ENCODE measurements at regions not wholly inside any gene's neighbourhood (a gene's known extent, or its start where the extent isn't known, plus 50 kb on each side); places are given as distances from the start of the nearest gene placed in this dataset.

DNA sequence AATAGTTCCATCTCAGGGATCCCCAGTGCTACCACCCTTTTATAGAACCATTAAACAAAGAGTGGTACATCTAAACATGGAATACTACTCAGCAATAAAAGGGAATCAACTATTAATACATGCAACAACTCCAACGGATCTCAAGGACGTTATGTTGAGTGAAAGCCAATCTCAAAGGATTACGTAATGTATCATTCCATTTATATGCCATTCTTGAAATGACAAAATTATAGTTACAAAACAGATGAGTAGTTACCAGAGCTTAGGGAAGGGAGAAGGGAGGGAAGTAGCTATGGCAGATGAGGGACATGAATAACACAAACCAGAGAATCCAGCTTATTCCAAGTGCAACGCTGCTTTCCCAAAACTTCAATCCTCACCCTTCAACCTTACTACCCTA, 69.5 kb downstream of the ACTL7B start:
- DNase-seq = no peak
- no peak for TF ChIP-seq EP300 (IDR thresholded peaks at IDR 0.05)
- TF ChIP-seq, protein P1, sequence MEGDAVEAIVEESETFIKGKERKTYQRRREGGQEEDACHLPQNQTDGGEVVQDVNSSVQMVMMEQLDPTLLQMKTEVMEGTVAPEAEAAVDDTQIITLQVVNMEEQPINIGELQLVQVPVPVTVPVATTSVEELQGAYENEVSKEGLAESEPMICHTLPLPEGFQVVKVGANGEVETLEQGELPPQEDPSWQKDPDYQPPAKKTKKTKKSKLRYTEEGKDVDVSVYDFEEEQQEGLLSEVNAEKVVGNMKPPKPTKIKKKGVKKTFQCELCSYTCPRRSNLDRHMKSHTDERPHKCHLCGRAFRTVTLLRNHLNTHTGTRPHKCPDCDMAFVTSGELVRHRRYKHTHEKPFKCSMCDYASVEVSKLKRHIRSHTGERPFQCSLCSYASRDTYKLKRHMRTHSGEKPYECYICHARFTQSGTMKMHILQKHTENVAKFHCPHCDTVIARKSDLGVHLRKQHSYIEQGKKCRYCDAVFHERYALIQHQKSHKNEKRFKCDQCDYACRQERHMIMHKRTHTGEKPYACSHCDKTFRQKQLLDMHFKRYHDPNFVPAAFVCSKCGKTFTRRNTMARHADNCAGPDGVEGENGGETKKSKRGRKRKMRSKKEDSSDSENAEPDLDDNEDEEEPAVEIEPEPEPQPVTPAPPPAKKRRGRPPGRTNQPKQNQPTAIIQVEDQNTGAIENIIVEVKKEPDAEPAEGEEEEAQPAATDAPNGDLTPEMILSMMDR (IDR thresholded peaks at IDR 0.05) = no peak
- no peak for TF ChIP-seq POLR2A (IDR thresholded peaks at IDR 0.05)
- H3K4me3 ChIP-seq = no peak overlapping the region
- no peaks in the 10 kb centered on the region for H3K27me3 ChIP-seq
- intact Hi-C loops (cut with DNase I) = loop anchor here in 1 of 4 donors (10.0 kb wide), 1 partner anchor 1732 kb away; no protein-coding TSS in a partner anchor
- H3K4me1 ChIP-seq (ENCODE audit: insufficient read depth) = no peaks in the 10 kb centered on the region
- H3K27ac ChIP-seq = no peak overlapping the region
- no peaks in the 10 kb centered on the region for H3K36me3 ChIP-seq
- 54 to 62% (median 57%) methylated on average over 4 of the region's 4 CpGs for WGBS, 3 donors
- peaks cover 0 to 3% of the 10 kb centered on the region in 2 donors for H3K9me3 ChIP-seq

DNA sequence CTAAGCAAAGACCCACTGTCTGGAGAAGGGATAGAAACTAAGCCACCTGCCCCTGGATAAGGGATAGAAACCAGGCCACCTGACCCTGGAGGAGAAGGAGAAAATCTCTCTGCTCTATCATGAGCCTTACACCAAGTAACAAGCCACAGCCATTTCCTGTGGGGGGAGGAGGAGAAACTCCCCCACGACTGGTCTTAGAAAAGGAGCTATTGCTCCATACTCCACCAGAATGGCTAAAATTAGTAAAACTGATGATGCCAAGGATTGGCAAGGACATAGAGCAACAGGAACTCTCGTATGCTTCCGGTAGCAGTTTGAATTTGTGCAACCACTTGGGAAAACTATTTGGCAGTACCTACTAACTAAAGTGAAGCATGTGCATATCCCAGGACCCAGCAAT, 70.8 kb downstream of the ACTL7B start:
- Histone ChIP-seq H3K27me3 (no peaks in the 10 kb centered on the region), H3K4me1 (ENCODE audit: insufficient read depth) (no peaks in the 10 kb centered on the region), H3K4me3 (no peak overlapping the region), H3K36me3 (no peaks in the 10 kb centered on the region), H3K27ac (no peak overlapping the region), H3K9me3 (peaks cover 0 to 3% of the 10 kb centered on the region in 2 donors)
- intact Hi-C loops (cut with DNase I) = loop anchor here in 1 of 4 donors (10.0 kb wide), 1 partner anchor 1730 kb away; no protein-coding TSS in a partner anchor
- TF ChIP-seq, protein P1 (IDR thresholded peaks at IDR 0.05) = no peak
- TF ChIP-seq EP300 (IDR thresholded peaks at IDR 0.05) (no peak), POLR2A (IDR thresholded peaks at IDR 0.05) (no peak)
- DNase-seq = no peak
- 27 to 56% (median 45%) methylated on average over 3 of the region's 3 CpGs for WGBS, 3 donors

DNA sequence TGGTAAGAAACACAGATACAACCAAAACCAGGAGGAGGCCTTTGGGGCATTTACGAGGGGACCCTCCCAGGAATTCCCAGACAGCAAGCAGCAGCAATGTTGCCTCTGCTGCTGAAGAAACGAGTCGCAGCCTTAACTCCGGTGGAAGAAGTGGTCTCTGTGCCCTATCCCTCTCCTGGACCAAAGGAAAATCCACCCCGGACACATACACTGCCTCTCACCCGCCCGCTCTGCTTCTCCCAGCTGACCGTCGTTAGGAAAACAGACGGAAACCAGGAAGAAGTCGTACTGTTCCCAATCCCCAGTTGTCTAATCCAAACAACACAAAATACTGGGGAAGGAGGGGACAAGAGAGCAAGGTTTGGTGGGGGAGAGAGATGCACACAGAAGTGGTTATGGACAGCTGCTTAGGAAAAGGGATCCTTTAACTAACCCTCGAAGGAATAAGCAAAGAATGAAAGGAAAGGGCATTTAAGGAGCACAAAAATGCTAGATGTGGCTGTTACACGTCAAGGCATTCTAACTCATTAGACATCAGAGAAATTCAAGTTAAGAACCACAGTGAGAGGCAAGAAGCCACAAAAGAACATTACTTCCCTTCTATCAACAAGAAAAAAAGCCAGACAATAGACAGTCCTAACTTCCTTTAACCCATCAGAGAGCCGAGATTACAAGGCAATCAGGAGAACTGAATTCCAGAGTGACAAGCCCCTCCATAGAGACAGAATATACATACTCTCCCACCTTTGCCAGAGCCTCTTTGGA, 71.9 kb downstream of the ACTL7B start:
- intact Hi-C loops (cut with DNase I) = loop anchor here in 1 of 4 donors (10.0 kb wide), 1 partner anchor 1729 kb away; no protein-coding TSS in a partner anchor
- TF ChIP-seq, protein P1 (IDR thresholded peaks at IDR 0.05) = no peak
- TF ChIP-seq POLR2A (IDR thresholded peaks at IDR 0.05) (no peak), EP300 (IDR thresholded peaks at IDR 0.05) (no peak)
- H3K27me3 ChIP-seq = no peaks in the 10 kb centered on the region
- H3K9me3 ChIP-seq = peaks cover 0 to 3% of the 10 kb centered on the region in 2 donors
- no peaks in the 10 kb centered on the region for H3K36me3 ChIP-seq
- no peak overlapping the region for H3K27ac ChIP-seq
- WGBS, 3 donors = 45 to 53% (median 47%) methylated on average over 14 of the region's 14 CpGs
- H3K4me1 ChIP-seq (ENCODE audit: insufficient read depth) = no peaks in the 10 kb centered on the region
- no peak for DNase-seq
- H3K4me3 ChIP-seq = no peak overlapping the region

DNA sequence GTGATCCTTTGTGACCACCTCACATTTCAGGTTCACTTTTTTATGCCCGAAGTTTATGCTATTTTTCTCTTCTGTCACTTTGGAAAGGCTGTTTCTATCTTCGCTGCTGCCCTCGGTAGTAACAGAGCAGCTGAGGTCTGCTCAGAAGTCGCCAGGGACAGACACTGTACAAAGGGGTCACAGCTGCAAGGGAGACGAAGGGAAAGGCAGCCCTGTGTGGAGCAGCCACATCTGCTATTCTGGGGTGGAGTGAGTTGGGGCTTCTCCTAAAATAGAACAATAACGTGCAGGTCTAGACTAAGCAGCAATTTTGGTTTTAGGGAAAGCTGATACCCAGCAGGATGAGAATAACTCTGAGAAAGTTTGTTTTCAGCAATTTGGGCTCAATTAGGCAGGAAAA, 72.5 kb downstream of the ACTL7B start:
- WGBS, 3 donors = 50 to 57% (median 54%) methylated on average over 6 of the region's 6 CpGs
- TF ChIP-seq EP300 (IDR thresholded peaks at IDR 0.05) (no peak), POLR2A (IDR thresholded peaks at IDR 0.05) (no peak)
- TF ChIP-seq, protein P1 (IDR thresholded peaks at IDR 0.05) = no peak
- Histone ChIP-seq H3K4me3 (no peak overlapping the region), H3K27me3 (no peaks in the 10 kb centered on the region), H3K27ac (no peak overlapping the region), H3K36me3 (no peaks in the 10 kb centered on the region), H3K9me3 (peaks cover 0 to under 1% of the 10 kb centered on the region in 2 donors), H3K4me1 (ENCODE audit: insufficient read depth) (no peaks in the 10 kb centered on the region)
- no peak for DNase-seq
- intact Hi-C loops (cut with DNase I) = loop anchor here in 1 of 4 donors (10.0 kb wide), 1 partner anchor 1729 kb away; no protein-coding TSS in a partner anchor
